WTC11 (cell line): ENCODE measurements at regions not wholly inside any gene's neighbourhood (a gene's known extent, or its start where the extent isn't known, plus 50 kb on each side); places are given as distances from the start of the nearest gene placed in this dataset.

ENCODE experiments used
- ESRRA ChIP-seq: sonication (generic); formaldehyde crosslinking; IDR thresholded peaks from 2 replicates; pipeline ENCODE4 v1.8.1; 2022; ENCODE audit warnings: mild to moderate bottlenecking, missing genetic modification reagents, borderline replicate concordance
- FOXJ3 ChIP-seq: sonication (generic); formaldehyde crosslinking; IDR thresholded peaks from 2 replicates; pipeline ENCODE4 v1.9.0; 2021; ENCODE audit warnings: missing genetic modification reagents, mild to moderate bottlenecking, borderline replicate concordance
- SMAD4 ChIP-seq: sonication (generic); formaldehyde crosslinking; IDR thresholded peaks from 2 replicates; pipeline ENCODE4 v1.8.0; 2022; ENCODE audit warnings: mild to moderate bottlenecking, missing genetic modification reagents
- TEAD1 ChIP-seq: sonication (generic); formaldehyde crosslinking; IDR thresholded peaks from 2 replicates; pipeline ENCODE4 v1.8.0; 2022; ENCODE audit warnings: mild to moderate bottlenecking, missing genetic modification reagents
- USF2 ChIP-seq: sonication (generic); formaldehyde crosslinking; IDR thresholded peaks from 2 replicates; pipeline ENCODE4 v1.8.1; 2023; ENCODE audit warnings: mild to moderate bottlenecking, missing genetic modification reagents, moderate library complexity
- ZNF263 ChIP-seq: sonication (generic); formaldehyde crosslinking; IDR thresholded peaks from 2 replicates; pipeline ENCODE4 v1.8.1; 2022; ENCODE audit warnings: low read depth, mild to moderate bottlenecking, moderate library complexity, missing genetic modification reagents
- TF ChIP-seq, protein P1 (sequence below): fragments of 200-600 bp; IDR thresholded peaks from 2 replicates; pipeline ENCODE4 v1.8.0; 2022; ENCODE audit warnings: antibody characterized with exemption
- TF ChIP-seq, protein P2 (sequence below): sonication (generic); formaldehyde crosslinking; IDR thresholded peaks from 2 replicates; pipeline ENCODE4 v1.8.0; 2022; ENCODE audit warnings: mild to moderate bottlenecking, missing genetic modification reagents

- TF ChIP-seq USF2, result no peak
- no peak for TF ChIP-seq TEAD1 (CRISPR knock-in tag)
- no peak for TF ChIP-seq FOXJ3 (CRISPR knock-in tag)
- TF ChIP-seq, protein P1, sequence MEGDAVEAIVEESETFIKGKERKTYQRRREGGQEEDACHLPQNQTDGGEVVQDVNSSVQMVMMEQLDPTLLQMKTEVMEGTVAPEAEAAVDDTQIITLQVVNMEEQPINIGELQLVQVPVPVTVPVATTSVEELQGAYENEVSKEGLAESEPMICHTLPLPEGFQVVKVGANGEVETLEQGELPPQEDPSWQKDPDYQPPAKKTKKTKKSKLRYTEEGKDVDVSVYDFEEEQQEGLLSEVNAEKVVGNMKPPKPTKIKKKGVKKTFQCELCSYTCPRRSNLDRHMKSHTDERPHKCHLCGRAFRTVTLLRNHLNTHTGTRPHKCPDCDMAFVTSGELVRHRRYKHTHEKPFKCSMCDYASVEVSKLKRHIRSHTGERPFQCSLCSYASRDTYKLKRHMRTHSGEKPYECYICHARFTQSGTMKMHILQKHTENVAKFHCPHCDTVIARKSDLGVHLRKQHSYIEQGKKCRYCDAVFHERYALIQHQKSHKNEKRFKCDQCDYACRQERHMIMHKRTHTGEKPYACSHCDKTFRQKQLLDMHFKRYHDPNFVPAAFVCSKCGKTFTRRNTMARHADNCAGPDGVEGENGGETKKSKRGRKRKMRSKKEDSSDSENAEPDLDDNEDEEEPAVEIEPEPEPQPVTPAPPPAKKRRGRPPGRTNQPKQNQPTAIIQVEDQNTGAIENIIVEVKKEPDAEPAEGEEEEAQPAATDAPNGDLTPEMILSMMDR, result no peak
- no peak for TF ChIP-seq ZNF263
- TF ChIP-seq ESRRA (CRISPR knock-in tag), result no peak
- TF ChIP-seq SMAD4, result no peak
- TF ChIP-seq, protein P2, sequence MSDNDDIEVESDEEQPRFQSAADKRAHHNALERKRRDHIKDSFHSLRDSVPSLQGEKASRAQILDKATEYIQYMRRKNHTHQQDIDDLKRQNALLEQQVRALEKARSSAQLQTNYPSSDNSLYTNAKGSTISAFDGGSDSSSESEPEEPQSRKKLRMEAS (CRISPR knock-in tag), result no peak
Observed at GRCh38 chr4:138428611-138429010, 186.5 kb upstream of the SLC7A11 start.
